ENCODE measurements at regions not wholly inside any gene's neighbourhood (a gene's known extent, or its start where the extent isn't known, plus 50 kb on each side); places are given as distances from the start of the nearest gene placed in this dataset.

DNA sequence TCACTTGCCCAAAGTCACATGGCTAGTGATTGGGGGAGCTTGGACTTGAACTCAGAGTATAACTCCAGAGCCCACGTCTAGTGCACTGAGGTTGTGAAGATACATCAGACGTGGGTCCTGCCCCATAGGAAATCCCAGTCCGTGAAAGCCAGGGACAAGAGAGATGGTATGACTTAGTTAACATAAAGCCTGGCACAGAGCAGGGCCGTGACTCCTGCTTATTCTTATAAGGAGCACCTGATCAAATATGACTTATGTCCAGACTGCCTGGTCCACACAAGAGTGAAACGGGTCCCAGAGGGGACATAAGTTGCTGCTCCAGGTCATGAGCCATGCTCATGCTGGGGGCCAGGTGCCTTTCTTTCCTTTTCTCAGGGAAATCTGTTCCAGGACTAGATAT is 166.3 kb upstream of the USP24 start (continued):
- TF ChIP-seq ZBTB33 (IDR thresholded peaks at IDR 0.05) = no peak

DNA sequence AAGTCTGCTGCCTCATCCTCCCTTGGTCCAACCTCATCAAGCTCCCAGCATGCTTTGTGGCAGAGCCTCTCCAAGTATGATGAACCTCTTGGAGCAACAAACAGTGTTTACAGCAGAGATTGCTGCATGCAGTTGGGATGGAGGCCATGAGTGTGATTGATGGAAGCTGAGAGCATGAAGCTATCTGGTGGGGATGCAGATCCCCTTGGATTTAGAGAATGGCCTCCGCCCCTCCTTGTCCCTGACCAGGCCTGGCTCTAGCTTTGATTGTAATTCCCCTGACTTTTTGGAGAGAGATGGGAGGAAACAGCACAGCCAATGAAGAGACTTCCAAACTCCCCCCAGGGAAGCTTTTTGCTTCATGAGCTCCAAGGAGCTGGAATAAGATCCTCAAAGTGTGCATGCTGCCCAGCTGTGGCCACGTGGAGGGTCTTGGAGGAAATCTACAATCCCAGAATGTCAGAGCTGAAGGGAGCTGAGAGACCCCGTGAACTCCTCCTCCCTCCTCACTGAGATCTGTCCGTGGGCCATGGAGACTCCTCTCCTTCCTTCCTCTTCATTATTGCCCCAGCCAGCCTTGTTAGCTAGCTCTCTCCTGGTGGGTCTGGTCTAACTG is 165.3 kb upstream of the USP24 start:
- Histone ChIP-seq H3K4me1 (ENCODE audit: control insufficient read depth, insufficient read depth, low read length) (no peaks in the 10 kb centered on the region), H3K9ac (ENCODE audit: control insufficient read depth, insufficient read depth, low read length) (no peak overlapping the region), H3K27me3 (replicated peaks in 1 of 2; ENCODE audit: control insufficient read depth in 2 of 2, insufficient read depth in 2 of 2, low read length in 1 of 2) (no peaks in the 10 kb centered on the region; a peak in 2 of 4 replicates), H3K9me3 (replicated peaks; ENCODE audit: control insufficient read depth, insufficient read depth, low read length) (no peaks in the 10 kb centered on the region), H3K27ac (ENCODE audit: control insufficient read depth, insufficient read depth) (no peak overlapping the region), H2AFZ (ENCODE audit: control insufficient read depth, low read depth, low read length) (no peak overlapping the region), H3K4me3 (no peak overlapping the region), H4K20me1 (ENCODE audit: control insufficient read depth, insufficient read depth) (no peaks in the 10 kb centered on the region), H3K79me2 (ENCODE audit: control insufficient read depth, insufficient read depth, low read length) (no peaks in the 10 kb centered on the region), H3K36me3 (ENCODE audit: control insufficient read depth in 2 of 2, insufficient read depth in 2 of 2, low read length in 1 of 2) (no peaks in the 10 kb centered on the region), H3K4me2 (ENCODE audit: control insufficient read depth, insufficient read depth) (no peak overlapping the region)
- in situ Hi-C loops (cut with MboI) = no loop called here
- ChIA-PET RAD21 (ENCODE audit: unreplicated experiment) (interaction anchor here (3.6 kb wide), 1 partner anchor 1204 kb away, joined by 26 read pairs; no protein-coding TSS in a partner anchor), SMC1A (ENCODE audit: uncharacterized antibody, unreplicated experiment) (interaction anchor here (0.7 to 2.9 kb wide), 4 partner anchors 102 to 1329 kb away, joined by 3 to 12 read pairs (median 5); no protein-coding TSS in a partner anchor), CTCF (interaction anchor here (0.6 to 3.7 kb wide), 6 partner anchors 8 to 1204 kb away, joined by 3 to 49 read pairs (median 5); no protein-coding TSS in a partner anchor), POLR2A (no interaction called here)
- BruUV-seq (replicated peaks) = no TSS peak
- no peak for TF ChIP-seq POLR2A (IDR thresholded peaks at IDR 0.05; ENCODE audit: low read depth, low read length)
- TF ChIP-seq NR2C2 (IDR thresholded peaks at IDR 0.05; ENCODE audit: borderline replicate concordance, control insufficient read depth, insufficient read length, low read depth) = no peak
- no peak for TF ChIP-seq NKRF (conservative IDR thresholded peaks at IDR 0.05)
- no peak for TF ChIP-seq ATF2 (IDR thresholded peaks at IDR 0.05; ENCODE audit: low read length)
- no peak for TF ChIP-seq RB1 (IDR thresholded peaks at IDR 0.05; ENCODE audit: borderline replicate concordance)
- TF ChIP-seq SREBF2 (IDR thresholded peaks at IDR 0.05; ENCODE audit: low read length) = no peak
- TF ChIP-seq EP300 (IDR thresholded peaks at IDR 0.05; ENCODE audit: borderline replicate concordance in 1 of 2, control insufficient read depth in 1 of 2, low read depth in 2 of 2, low read length in 2 of 2) = no peak
- TF ChIP-seq, protein P1, sequence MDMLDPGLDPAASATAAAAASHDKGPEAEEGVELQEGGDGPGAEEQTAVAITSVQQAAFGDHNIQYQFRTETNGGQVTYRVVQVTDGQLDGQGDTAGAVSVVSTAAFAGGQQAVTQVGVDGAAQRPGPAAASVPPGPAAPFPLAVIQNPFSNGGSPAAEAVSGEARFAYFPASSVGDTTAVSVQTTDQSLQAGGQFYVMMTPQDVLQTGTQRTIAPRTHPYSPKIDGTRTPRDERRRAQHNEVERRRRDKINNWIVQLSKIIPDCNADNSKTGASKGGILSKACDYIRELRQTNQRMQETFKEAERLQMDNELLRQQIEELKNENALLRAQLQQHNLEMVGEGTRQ (IDR thresholded peaks at IDR 0.05; ENCODE audit: borderline replicate concordance, low read depth, low read length) = no peak
- TF ChIP-seq NFYB (IDR thresholded peaks at IDR 0.05; ENCODE audit: insufficient read depth, low read depth, low read length) = no peak
- no peak for TF ChIP-seq MXI1 (IDR thresholded peaks at IDR 0.05; ENCODE audit: low read depth, low read length)
- DNase-seq (ENCODE audit: low read depth, low spot score) = no peak
- intact Hi-C loops (cut with micrococcal nuclease; ENCODE audit: unreplicated experiment) = no loop called here
- no peak for ATAC-seq
- FAIRE-seq = no peak
- WGBS (ENCODE audit: insufficient coverage, insufficient replicate concordance, low lambda C conversion rate, missing lambda C conversion rate) = 0% methylated on average over 4 of the region's 4 CpGs
